Astrocyte of the spinal cord (primary cell): ENCODE measurements at regions not wholly inside any gene's neighbourhood (a gene's known extent, or its start where the extent isn't known, plus 50 kb on each side); places are given as distances from the start of the nearest gene placed in this dataset.

ENCODE experiments used
- DNase-seq: peaks from one replicate; pipeline ENCODE4 v3.0.0; 2011; ENCODE audit warnings: low read depth, low spot score
- H3K4me3 ChIP-seq: 2 replicates; pipeline ENCODE4 v1.5.1; 2011; ENCODE audit warnings: low read depth, mild to moderate bottlenecking, low read length, moderate library complexity
- in situ Hi-C: cut with HindIII; loops from 2 replicates; pipeline ENCODE4 v1.10.0; 2017; ENCODE audit warnings: low sequenced_read_pairs
- TF ChIP-seq, protein P1 (sequence below): IDR thresholded peaks from 2 replicates; pipeline ENCODE4 v1.5.1; 2012; ENCODE audit warnings: low read depth, mild to moderate bottlenecking, low read length, inconsistent platforms

DNA sequence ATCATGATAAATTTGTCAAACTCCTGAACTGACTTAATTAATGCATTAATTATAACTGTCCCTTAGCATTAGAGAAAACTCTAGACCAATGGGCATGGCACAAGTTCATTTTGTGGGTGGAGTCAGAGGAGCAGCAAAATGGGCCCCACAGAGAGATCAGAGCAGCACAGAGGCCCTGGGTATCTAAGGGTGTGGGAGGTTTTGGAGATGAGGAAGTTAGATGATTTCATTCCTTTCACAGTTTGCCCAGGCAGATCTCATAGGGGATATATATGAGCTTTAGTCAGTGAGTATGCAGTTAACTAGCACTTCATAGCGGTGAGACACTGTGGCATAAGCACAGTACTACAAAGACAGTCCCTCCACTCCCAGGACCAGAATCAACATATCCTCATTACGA, 117.3 kb downstream of the MAB21L3 start:
- TF ChIP-seq, protein P1, sequence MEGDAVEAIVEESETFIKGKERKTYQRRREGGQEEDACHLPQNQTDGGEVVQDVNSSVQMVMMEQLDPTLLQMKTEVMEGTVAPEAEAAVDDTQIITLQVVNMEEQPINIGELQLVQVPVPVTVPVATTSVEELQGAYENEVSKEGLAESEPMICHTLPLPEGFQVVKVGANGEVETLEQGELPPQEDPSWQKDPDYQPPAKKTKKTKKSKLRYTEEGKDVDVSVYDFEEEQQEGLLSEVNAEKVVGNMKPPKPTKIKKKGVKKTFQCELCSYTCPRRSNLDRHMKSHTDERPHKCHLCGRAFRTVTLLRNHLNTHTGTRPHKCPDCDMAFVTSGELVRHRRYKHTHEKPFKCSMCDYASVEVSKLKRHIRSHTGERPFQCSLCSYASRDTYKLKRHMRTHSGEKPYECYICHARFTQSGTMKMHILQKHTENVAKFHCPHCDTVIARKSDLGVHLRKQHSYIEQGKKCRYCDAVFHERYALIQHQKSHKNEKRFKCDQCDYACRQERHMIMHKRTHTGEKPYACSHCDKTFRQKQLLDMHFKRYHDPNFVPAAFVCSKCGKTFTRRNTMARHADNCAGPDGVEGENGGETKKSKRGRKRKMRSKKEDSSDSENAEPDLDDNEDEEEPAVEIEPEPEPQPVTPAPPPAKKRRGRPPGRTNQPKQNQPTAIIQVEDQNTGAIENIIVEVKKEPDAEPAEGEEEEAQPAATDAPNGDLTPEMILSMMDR = no peak
- H3K4me3 ChIP-seq = no peak overlapping the region
- no peak for DNase-seq
- in situ Hi-C loops = no loop called here

DNA sequence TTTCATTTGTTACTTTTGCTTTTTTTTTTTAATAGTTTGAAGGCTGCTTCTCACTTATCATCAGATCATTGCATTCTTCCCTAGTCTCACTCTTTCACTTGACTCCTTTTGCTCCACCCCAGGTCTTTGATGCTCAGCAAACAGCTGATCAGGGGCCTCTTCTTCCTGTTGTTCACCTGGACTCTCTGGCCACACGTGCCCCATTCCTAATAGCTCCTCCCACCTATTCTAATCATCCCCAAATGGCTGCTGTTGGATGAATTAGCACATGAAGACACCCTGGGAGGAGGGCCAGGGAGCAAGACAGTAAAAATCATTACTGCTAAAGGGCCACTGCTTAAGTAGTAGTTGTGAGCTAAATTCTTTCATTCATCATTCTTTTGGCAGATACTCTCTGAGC, 119.5 kb downstream of the MAB21L3 start:
- in situ Hi-C loops = no loop called here
- TF ChIP-seq, protein P1 = no peak
- no peak overlapping the region for H3K4me3 ChIP-seq
- no peak for DNase-seq

DNA sequence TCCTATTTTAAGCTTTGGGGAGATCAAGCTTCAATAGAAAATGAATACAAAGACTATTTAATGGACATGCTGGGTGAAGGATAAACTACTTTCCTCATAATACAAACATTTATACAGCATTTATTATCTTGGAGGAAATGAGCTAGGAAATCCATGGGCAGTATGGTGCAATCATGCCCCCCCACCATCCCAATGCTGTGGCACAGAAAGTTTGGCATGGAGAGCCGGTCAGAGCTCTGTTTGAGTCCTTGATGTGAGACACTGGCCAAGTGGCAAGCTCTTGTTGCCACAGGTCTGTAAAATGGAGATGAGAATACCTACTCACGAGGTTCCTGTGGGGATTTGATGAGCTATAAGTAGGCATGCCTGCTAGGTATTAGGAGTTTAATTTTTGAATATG, 120.6 kb downstream of the MAB21L3 start:
- no peak overlapping the region for H3K4me3 ChIP-seq
- TF ChIP-seq, protein P1 = no peak
- in situ Hi-C loops = no loop called here
- DNase-seq = no peak

DNA sequence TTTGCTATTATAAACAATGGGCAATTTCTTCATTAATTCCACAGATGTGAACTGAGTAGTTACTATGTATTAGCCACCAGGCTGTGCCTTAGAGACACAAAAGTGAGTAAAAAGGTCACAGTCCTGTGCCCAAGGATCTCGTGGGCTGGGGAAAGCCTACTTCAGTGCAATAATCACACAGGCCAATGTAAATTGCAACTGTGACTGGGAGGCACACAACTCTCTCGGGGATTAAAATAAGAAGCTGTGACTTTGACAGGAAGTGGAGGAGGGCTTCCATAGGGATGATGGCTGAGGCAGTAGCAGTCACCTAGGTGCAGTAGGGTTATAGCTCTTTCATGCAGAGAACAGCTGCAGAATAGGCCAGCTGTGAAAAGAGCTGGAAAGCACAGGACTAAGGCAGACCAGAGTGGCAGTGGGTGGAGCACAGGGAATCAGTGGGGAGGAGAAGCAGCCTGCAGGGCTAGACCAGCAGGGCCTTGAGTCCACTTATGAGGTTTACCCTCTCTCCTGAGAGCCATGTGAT, 121.9 kb downstream of the MAB21L3 start:
- TF ChIP-seq, protein P1 = no peak
- H3K4me3 ChIP-seq = no peak overlapping the region
- no peak for DNase-seq
- in situ Hi-C loops = no loop called here

DNA sequence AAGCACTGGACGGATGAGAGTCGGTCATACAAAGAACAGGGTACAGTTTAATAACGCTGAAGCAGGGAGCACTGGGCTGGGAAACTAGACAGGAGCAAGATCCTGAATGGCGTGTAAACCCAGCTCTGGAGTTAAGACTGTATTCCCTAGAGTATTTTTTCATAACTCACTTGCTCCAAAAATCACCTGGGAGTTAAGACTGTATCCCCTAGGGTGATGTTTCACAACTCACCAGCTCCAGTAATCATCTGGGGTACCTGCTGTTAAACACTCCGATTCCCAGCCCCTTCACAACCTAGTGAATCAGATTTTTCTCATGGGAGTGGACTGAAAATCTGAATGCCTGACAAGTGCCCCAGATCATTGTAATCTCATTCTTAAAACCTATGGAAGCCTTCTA, 123.2 kb downstream of the MAB21L3 start:
- no peak overlapping the region for H3K4me3 ChIP-seq
- in situ Hi-C loops = no loop called here
- TF ChIP-seq, protein P1 = no peak
- no peak for DNase-seq

DNA sequence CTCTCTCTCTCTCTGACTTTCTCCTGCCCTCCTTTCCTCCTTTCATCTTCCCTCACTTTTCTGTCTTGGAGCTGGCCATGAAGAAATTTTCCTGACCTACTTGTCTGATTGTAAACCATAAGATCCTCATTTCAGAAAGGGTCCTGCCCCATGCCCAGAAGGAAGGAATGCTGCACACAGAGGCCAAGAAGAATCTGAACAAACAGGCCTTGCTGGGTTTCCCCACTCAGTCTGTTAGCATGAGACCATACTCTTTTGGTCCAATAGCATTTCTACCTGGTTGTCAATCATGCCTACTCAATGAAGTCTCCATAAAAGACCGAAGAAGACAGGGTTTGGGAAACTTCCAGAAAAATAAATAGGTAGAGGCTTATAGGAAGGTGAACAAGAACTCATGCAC, 128.7 kb downstream of the MAB21L3 start:
- no peak for DNase-seq
- TF ChIP-seq, protein P1 = no peak
- in situ Hi-C loops = no loop called here
- H3K4me3 ChIP-seq = no peak overlapping the region

DNA sequence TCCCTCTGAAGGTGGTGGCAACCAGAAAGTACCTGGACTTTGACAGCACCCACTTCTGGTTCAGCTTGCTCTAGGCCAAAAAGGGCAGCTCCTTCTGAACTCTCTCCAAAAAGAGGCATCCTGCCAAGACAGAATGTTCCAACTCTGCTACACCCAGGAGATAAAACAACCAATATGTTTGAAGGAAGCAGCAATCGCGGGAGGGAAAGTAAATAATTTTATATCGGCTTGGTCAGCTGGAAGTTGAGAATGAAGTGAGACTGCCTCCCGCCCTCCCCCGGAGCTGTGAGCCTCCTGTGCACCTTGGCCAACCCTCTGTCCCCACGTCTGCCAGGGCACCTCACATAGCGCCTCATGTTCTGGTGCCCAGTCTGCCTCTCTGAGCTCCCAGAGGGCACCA, 130.3 kb upstream of the ATP1A1 start:
- DNase-seq = no peak
- H3K4me3 ChIP-seq = no peak overlapping the region
- in situ Hi-C loops = no loop called here
- TF ChIP-seq, protein P1 = no peak
